Activated T-cell treated with anti-CD3 and anti-CD28 coated beads, Interleukin-2, amount 50 U/mL, for 48 hours (primary cell): ENCODE measurements at regions not wholly inside any gene's neighbourhood (a gene's known extent, or its start where the extent isn't known, plus 50 kb on each side); places are given as distances from the start of the nearest gene placed in this dataset.

ENCODE experiments used
- DNase-seq, 2 experiments: peaks; one replicate each; pipeline ENCODE4 v3.0.0-alpha.2; 2020

DNA sequence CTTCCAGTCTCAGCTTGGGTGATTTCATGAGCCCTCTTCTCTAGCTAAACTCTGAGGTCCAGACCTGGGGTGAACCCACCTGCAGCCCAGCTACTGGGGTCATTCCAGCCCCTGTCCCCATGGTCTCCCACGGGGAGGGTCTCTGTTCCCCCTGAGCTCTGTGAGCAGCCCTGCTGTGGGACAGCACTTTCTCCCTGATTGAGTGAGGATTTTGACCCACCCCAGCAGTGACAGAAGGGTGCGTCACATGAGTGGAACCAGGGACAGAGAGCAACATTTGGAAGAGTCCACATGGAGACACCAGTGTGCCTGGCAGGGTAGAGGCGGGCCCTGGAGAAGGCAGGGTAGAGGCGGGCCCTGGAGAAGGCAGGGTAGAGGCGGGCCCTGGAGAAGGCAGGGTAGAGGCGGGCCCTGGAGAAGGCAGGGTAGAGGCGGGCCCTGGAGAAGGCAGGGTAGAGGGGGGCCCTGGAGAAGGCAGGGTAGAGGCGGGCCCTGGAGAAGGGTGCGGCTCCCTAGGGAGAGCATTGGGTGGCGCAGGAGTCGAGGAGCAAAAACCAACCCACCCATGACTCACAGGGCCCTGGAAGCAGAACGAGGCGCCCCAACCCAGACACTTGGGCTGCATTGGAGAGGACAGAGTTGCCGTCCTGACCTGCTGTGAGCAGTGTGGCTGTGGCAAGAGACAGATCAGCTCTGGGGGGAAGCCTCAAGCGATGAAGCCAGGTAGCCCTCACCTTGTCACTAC is 227.7 kb upstream of the B3GAT1 start:
- no peak for DNase-seq

DNA sequence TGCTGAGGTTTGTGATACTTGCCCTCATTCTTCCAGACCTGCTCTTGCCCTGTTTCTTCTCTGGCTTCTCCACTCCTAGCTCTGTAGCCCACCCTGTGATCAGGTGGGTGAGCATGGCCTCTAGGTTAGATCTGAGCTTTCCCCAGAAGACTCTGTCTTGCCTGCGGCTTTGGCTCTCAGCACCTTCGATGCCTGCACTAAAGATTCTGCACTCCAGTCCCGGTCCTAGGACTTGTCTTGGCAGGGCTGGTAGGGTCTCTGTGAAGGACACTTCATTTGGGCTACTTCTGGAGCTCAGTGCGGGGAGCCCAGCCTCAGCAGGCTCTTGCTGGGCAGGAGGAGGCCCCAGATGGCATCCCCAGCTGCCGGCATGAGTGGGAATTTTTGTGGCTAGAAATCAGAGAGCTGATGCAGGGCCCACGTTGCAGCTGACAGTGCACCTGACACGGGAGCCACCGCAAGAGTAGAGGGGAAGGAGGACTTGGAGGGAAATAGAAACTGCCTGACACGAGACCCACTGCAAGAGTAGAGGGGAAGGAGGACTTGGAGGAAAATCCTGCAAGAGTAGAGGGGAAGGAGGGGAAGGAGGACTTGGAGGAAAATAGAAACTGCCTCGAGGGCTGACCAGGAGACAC is 226.9 kb upstream of the B3GAT1 start:
- no peak for DNase-seq

DNA sequence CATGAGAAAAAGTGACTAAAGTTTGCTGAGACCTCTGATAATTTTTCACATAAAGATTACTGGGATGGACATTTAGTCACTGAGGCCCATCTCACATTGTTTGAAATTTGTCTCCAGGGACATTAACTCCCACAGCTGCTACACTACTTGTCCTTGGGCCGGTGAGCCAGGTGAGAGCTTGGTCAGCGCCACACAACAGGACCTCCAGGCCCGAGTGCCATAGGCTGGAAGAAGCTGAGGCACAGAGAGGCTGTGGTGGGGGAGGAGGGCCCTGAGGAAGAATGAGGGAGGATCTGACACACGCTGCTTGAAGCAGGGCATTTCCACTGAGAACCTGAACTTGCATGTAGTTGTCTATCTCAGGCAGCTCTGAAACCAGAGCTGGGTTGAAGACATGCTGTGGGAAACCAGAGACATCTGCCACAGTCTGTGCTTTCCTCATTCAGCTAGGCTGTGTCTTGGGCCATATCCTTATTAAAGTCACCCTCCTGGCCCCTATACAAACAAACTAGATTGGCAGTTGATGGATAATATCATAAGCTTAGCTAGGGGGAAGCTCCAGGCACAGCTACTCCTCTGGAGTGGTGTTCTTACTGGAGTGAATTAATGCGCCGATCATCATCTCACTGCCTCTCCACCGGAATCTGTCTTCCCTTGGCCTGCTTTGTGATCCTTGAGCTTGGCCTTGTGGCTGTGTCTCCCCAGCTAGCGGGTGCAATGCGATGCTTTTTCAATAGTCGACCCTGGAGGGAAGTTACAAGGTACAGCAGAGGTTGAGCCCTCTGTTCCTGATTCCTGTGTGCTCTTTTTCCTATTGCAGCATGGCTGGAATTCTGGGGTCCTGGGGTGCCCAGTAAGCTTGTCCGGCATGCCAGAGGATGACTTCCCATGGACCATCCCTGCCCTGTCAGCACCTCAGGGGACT is 225.3 kb upstream of the B3GAT1 start:
- DNase-seq, result no peak

DNA sequence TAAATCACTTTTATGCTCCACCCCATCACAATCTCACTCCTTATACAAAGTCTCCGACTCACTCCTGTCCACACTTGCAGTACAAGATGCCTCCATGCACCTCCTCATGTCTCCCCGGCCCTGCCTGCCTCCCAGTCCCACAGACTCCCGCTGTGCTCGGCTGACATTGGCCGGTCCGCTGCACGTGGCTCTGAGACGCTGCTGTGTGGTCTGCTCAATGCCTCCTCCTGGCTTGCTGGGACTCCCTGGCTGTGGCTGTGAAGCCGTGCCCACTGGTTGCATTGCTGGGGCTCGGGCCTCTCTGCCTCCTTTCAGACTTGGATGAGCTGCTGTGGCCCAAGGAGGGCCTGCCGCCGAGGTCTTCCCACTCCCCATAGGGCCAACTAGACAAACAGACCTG is 224.0 kb upstream of the B3GAT1 start:
- DNase-seq, result no peak

DNA sequence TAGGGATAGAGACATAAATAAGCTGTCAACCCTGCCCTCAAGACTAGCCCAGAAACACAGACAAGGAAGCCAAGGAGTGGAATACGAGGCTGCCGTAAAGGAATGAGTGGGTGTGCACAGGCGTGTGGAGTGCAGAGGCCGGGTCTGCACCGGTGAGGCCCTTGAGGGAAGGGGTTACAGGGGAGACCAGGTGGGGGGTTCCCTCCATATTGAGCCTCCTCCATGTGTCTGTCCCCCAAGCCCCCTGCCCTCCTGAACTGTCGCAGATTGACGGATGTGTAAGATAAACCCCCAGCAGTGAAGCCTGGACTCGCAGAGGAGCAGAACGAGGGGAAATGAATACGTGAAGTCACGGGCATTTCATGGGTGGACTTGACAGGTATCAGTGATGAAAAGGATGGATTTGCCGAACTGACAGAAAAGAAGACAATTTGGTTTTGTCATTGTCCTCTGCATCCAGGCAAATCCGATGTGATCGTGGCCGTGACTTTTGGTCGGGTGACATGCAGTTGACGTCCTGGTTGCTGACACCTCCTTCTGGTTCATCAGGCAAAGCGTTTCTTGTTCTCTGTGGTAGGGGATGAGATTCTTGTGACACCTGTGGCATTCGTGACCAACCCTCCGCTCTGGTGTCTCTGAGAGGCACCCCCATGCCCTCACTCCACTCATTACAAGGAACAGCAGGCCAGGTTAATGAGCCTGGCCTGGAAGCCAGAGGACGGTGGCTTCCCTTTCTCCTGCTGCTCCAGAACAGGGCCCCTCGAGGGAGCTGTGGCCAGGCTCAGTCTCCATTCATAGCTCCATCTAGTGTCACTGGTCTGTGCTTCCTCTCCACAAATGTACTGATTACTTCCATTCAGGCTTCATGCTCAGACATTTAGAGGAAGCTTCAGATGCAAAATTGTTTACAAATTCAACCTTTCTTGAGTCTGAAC is 223.1 kb upstream of the B3GAT1 start:
- DNase-seq, result no peak

DNA sequence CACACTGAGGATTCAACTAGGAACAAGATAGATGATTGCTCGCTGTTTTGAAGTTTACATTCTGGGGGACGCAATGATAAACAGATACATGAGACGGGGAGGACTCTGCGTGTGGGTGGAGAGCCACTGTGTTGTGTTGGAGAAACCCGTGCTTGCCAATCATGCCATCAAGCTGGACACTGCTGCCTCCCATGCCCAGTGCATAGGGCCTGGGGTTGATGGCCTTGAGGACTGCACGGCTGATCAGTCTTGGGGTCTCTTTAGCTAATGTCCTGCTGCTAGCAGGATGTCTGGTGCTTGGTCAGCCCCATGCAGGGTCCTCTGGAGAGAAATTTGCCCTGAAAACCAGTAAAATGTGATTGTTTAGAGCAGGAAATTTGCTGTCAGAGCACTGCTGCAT is 221.2 kb upstream of the B3GAT1 start:
- no peak for DNase-seq

DNA sequence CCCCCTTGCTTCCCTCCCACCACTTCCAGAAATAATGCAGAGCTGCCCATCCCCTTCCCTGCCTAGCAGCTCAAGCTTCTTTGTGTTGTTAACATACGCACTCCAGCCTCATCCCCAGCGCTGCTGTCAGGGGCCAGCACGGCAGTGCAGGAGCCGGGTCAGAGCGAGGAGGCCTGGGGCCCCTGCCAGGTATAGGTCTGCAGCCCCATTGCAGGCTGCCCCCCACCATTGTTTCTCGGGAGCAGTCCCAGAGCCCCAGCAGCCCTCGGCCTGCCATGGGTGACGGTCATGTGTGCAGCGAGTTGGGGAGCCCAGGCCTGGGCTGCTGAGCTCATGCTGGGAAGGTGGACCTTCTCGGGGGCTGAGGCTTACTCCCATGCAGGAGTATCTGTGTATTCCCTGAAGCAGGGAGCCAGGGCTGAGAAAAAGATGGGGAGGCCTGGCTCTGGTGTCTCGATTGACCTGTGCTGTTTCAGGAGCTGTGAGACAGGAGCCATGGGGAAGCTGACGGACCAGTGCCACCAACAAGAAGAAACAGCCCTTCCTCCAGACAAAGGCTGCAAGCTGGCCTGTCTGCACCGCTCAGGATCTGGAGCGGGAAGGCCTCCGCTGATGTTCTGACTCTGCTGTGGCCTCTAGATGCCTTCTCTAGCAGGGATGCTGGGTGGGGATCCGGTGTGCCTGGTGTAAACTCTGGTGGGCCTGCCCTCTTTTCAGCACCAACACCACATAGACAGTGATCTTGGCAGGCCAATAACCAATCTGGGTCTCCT is 220.5 kb upstream of the B3GAT1 start:
- DNase-seq, result no peak

DNA sequence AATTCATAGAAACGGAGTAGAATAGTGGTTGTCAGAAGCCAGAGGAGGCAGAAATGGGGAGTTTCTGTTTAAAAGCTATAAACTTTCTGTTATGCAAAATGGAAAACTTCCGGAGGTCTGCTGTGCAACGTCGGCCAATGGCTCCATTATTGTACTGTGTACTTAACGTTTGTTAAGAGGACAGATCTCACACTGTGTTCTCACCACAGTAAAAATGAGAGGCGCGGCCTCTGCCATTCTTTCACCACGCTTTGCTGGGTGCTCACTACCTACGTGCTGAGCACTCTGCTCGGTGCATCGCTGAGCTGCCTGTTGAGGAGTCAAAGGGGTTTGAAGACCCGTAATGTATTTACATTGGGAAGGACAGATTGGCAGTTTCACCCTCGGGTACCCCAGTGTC is 218.8 kb upstream of the B3GAT1 start:
- DNase-seq, result no peak

DNA sequence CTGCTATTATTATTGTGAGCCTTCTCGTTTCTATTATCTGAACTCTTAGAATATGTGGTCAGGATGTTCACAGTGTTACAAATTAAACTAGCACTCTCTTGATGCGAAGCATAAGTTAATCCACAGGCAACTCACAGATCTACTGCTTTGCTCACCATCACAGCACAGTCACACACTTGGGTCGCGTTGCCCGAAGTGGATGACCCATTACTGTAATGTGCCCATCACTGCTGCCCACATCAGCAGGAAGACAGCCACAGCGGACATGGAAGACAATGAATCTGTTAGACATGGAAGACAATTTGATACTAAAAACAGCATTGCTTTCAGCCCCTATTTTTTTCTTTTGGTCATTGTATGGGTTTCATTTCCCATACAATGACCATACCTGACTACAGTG is 216.4 kb upstream of the B3GAT1 start:
- DNase-seq, result no peak

DNA sequence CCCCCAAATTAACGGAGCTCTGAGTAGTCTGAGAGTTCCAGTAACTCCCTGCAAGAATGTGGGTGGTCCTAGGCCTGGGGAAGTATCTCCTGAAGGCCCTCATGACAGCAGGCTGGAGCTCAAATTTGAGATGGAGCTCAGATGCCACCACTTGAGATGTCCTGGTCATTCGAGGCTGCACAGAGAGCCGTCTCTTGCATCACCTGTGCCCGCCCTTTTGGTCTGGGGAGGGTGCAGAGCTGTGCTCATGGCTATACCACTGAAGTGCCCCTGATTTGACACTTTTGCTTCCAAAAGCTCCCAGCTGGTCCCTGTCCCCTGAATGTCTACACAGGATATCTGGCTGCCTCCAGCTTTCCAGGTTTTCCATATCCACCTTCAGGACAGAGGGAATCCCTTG is 214.0 kb upstream of the B3GAT1 start:
- DNase-seq, result no peak

DNA sequence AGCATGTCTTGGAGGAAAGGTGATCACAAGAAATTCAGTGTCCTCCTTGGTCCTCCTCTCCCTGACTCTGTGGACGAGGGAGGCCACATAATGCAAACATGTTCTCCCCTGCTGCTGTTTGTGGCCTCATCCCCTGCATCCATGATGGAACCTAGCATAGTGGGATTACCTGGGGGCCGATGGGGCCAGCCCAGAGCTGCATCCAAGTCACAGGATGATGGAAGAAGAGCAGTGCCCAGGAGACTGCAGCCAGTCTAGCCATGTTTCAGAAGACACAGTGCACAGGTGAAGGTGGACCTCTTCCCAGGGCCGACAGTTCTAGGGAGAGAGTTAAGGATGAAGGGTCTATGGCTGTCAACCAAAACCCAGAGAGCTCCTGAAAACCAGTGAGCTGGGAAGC is 213.6 kb upstream of the B3GAT1 start:
- no peak for DNase-seq

DNA sequence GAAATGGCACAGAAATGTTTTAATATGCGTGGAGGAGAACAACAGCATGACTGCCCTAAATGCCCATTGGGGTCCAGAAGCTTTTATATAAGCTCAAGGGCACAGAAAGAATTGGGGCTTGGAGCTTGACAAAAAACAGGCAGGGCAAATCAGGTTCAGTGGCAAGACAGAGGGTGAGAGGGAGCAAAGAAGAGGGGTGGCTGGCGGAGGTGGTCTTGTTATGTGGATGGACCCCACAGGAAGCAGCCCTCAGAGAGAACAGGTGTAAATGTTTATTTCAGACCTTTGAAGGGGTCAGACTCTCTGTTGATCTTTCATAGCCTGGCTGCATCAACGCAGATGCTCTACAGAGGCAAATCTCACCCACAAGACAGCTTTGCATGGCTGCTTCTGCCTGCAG is 213.1 kb upstream of the B3GAT1 start:
- DNase-seq, result no peak

DNA sequence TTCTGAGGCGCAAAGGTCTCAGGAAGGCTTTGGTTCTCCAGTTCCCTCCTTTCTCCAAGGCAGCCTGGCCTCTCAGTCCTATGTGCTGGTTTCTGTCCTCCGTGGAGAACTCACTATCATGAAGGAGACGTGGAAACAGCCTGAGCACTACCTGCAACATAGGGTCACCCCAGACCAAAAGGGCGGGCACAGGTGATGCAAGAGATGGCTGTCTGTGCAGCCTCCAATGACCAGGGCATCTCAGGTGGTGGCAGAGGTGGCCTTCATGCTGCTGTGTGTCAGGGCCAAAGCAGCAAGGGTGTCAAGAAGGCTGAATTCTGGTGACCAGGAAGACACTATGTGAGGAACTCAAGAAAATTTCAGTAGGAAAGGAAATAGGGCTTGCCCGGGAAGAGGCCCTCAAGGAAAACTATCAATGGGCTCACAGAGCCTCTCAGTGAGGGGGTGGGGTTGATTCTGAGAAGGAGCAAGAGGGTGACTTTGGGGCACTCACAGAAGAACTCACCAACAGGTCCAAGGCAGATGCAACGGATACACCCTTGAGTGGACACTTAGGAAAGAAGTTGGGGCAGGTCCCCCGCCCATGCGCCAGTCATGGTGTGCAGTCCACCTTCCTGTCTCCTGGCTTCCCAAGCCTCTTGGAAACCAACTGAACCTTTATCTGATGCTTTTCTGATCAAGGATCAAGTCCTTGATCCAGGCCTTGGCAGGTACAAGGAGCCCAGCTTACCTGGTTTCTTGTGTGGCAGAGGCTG is 212.3 kb upstream of the B3GAT1 start:
- DNase-seq, result no peak

DNA sequence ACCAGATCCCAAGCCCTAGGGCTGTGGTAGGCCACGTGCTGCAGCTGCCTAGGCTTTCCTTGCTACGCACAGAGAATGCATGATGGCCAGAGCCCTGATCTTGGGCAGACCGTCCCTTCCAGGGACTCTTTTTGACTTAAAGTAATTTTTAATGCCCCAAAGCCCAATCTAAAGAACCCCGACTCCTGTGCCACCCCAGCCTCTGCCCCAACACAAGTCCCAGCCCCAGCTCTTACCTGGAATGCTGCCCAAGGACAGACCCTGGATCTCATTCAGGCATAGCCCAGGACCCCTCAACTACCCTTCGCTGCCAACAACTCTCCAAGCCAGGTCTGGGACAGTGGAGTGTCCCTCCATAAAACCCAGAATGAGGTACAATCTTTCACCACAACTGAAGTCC is 211.7 kb upstream of the B3GAT1 start:
- DNase-seq, result no peak

DNA sequence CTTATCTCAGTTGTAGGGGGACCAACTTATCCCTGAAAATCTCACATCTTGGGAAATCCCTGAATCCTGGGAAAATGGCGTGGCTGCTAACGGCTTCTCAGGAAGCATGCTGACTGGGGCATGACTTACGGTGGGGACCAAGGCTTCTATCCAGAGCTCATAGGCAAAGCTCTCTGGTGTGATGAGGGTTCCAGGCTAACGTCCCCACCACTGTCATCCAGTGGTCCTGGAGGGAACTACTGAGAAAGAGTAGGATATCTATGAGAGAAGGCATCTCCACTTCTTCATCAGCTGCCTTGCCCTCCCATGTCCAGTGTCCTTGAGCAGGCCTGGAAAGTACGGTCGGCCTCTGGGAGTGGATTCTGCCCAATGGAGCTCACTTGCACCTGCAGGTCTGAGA is 210.4 kb upstream of the B3GAT1 start:
- DNase-seq, result no peak

DNA sequence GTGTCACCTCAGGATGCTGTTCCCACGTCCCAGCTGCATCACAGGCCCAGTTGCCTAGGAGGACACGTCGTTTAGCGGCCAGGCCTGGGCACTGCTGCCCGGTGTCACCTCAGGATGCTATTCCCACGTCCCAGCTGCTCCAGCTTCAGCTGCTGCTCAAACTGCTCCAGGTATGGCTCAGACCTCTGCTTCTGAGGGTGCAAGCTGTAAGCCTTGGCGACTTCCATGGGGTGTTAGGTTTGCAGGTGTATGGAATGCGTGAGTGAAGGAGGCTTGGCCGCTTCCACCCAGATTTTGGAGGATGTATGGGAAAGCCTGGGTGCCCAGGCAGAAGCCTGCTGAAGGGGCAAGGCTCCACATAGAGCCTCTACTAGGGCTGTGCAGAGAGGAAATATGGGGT is 205.3 kb upstream of the B3GAT1 start:
- DNase-seq, result no peak

DNA sequence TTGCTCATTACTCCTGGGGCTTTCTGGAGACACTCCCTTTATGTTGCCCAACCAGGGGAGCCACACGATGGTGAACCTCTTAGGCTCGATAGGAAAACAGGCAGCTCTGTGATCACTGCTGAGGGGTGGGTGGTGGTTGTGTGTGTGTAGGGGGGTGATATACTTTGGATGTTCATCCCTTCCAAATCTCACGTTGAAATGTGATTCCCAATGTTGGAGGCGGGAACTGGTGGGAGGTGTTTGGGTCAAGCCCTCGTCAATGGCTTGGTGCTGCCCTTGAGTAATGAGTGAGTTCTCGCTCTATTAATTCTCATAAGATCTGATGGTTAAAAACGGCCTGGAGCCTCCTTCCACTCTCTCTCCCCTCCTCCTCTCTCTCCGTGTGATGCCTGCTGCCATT is 204.0 kb upstream of the B3GAT1 start:
- DNase-seq, result no peak

DNA sequence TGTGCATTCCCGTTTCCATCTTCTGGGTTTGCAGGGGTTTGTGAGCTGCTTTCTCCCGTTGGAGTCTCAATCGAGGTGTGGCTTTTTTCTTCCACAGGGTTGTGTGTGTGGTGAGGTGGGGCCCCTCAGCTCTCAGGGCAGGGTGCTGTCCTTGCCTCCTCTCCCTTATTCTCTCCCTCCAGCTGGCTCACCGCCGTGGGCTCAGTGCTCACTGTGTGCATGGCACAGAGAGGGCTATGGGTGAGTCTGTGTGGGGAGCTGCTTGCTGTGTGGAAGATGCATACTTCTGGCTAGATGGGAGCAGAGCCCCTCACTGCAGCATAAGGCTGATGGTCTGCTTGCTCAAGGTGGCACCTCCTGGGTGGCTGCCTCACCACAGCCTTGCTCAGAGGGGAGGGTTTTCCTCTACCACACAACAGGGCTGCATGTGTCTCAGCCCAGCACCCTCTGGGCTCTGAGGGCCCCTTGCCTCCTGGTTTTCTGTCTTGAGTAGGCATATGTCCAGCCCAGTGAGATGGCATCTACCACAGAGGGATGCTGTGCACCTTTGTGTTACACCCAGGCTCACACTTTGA is 203.1 kb upstream of the B3GAT1 start:
- no peak for DNase-seq

DNA sequence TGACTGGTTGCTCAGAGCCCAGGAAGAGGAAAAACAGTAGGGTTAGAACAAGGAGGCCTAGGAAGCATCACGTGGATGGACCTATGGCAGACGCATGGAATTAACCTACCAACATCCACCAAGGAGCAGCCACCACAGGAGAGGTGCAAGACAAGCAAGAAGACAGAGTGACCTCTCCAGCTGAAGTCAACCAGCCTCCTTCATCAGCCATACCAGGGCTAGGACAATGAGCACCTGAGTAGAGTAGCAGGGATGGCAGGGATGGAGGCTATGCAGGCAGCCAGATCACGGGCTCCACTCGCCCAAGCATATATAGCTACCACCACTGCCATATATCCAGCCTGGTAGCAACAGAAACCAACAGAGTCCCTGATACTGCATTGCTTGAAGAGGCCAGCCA is 202.1 kb upstream of the B3GAT1 start:
- no peak for DNase-seq

DNA sequence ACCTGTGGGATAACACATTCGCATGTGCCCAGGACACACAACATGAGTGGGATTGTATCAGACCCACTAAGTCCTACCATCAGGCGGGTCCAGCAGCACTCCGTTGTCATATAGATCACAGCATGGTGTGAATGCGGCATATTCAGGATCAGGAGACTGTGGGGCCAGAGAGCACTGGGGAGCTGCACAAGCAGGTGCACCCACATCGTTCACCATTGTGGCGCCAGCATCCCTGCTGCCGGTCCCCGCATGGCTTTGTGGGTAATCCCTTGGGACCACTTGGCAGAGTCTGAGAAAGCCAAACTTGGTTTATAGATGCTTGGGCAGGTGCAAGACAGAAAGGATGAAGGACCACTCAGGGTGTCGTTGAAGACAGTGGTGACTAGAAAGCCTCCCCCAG is 201.6 kb upstream of the B3GAT1 start:
- no peak for DNase-seq
